ENCODE measurements at regions not wholly inside any gene's neighbourhood (a gene's known extent, or its start where the extent isn't known, plus 50 kb on each side); places are given as distances from the start of the nearest gene placed in this dataset.

- ATAC-seq (ENCODE audit: low read depth in 2 of 2) (no peak), DNase-seq (no peak)
- Mint-ChIP-seq H3K27me3 (peaks cover 0 to 11% (median 3%) of the 10 kb centered on the region in 3 donors), H3K4me3 (no peak overlapping the region), H3K4me1 (no peaks in the 10 kb centered on the region), H3K9me3 (peaks cover 0 to 2% (median 2%) of the 10 kb centered on the region in 7 donors), H3K36me3 (no peaks in the 10 kb centered on the region), H3K27ac (no peak overlapping the region)
These were observed 261.6 kb downstream of the VPS13C start for GRCh38 chr15:61798631-61799030.

GRCh38 chr15:61796056-61796455 is 264.2 kb downstream of the VPS13C start:
- peaks cover 5 to 15% (median 6%) of the 10 kb centered on the region in 3 donors for H3K27me3 Mint-ChIP-seq
- no peaks in the 10 kb centered on the region for H3K4me1 Mint-ChIP-seq
- no peak for ATAC-seq (ENCODE audit: low read depth in 2 of 2)
- no peak overlapping the region for H3K27ac Mint-ChIP-seq
- no peak overlapping the region for H3K4me3 Mint-ChIP-seq
- DNase-seq = no peak
- H3K36me3 Mint-ChIP-seq = no peaks in the 10 kb centered on the region
- H3K9me3 Mint-ChIP-seq = peaks cover 0 to 7% (median 5%) of the 10 kb centered on the region in 7 donors

DNA sequence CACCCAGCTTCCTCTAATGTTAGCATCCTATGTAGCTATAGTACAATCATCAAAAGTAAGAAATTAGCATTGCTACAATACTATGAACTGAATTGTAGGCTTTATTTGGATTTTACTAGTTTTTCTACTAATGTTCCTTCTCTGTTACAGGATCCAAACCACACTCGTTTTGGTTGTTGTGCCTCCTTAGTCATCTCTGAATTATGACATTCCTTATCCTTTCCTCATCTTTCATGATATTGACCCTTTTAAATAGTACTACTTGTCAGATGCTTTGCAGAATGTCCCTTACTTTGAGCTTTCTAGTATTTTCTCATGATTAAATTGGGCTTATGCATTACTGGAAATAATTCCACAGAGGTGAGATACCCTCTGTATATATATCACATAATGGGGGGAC is 265.4 kb downstream of the VPS13C start:
- H3K9me3 Mint-ChIP-seq = peaks cover 0 to 9% (median 5%) of the 10 kb centered on the region in 7 donors
- H3K36me3 Mint-ChIP-seq = no peaks in the 10 kb centered on the region
- DNase-seq (no peak), ATAC-seq (ENCODE audit: low read depth in 2 of 2) (no peak)
- H3K4me1 Mint-ChIP-seq = no peaks in the 10 kb centered on the region
- no peak overlapping the region for H3K4me3 Mint-ChIP-seq
- peaks cover 5 to 17% (median 6%) of the 10 kb centered on the region in 3 donors for H3K27me3 Mint-ChIP-seq
- no peak overlapping the region for H3K27ac Mint-ChIP-seq

- ATAC-seq (ENCODE audit: low read depth in 2 of 2) = no peak
- Mint-ChIP-seq H3K27ac (peak overlapping the region in 1 of 6 donors; percentile 59), H3K9me3 (peaks cover 0 to 14% (median 5%) of the 10 kb centered on the region in 7 donors), H3K4me1 (no peaks in the 10 kb centered on the region), H3K27me3 (peaks cover 5 to 17% (median 6%) of the 10 kb centered on the region in 3 donors), H3K36me3 (no peaks in the 10 kb centered on the region), H3K4me3 (no peak overlapping the region)
- DNase-seq = no peak
These were observed 266.0 kb downstream of the VPS13C start for GRCh38 chr15:61794276-61794675.

DNA sequence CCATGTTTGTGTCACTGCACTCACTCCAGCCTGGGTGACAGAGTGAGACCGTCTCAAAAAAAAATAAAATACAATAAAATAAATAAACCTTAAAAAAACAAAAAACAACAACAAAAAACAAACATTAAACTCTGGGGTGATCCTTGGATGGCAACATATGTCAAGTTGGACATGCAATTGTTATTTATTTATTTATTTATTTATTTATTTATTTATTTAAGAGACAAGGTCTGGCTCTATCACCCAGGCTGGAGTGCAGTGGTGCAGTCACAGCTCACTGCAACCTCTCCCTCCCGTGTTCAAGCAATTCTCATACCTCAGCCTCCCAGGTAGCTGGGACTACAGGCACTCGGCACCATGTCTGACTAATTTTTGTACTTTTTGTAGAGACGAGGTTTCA is 275.5 kb downstream of the VPS13C start:
- no peak overlapping the region for H3K4me3 Mint-ChIP-seq
- no peaks in the 10 kb centered on the region for H3K36me3 Mint-ChIP-seq
- DNase-seq (no peak), ATAC-seq (ENCODE audit: low read depth in 2 of 2) (no peak)
- no peak overlapping the region for H3K27ac Mint-ChIP-seq
- H3K4me1 Mint-ChIP-seq = no peaks in the 10 kb centered on the region
- peaks cover 1 to 10% (median 3%) of the 10 kb centered on the region in 7 donors for H3K9me3 Mint-ChIP-seq
- peaks cover 12 to 21% (median 20%) of the 10 kb centered on the region in 3 donors for H3K27me3 Mint-ChIP-seq

- no peak for DNase-seq
- H3K27ac Mint-ChIP-seq = peak overlapping the region in 1 of 6 donors; percentile 11
- no peak for ATAC-seq (ENCODE audit: low read depth in 2 of 2)
- no peaks in the 10 kb centered on the region for H3K4me1 Mint-ChIP-seq
- H3K27me3 Mint-ChIP-seq = peaks cover 11 to 32% (median 20%) of the 10 kb centered on the region in 3 donors
- H3K9me3 Mint-ChIP-seq = peaks cover 0 to 5% (median 2%) of the 10 kb centered on the region in 7 donors
- no peak overlapping the region for H3K4me3 Mint-ChIP-seq
- H3K36me3 Mint-ChIP-seq = no peaks in the 10 kb centered on the region
These were observed 279.8 kb downstream of the VPS13C start for GRCh38 chr15:61780278-61780980.

DNA sequence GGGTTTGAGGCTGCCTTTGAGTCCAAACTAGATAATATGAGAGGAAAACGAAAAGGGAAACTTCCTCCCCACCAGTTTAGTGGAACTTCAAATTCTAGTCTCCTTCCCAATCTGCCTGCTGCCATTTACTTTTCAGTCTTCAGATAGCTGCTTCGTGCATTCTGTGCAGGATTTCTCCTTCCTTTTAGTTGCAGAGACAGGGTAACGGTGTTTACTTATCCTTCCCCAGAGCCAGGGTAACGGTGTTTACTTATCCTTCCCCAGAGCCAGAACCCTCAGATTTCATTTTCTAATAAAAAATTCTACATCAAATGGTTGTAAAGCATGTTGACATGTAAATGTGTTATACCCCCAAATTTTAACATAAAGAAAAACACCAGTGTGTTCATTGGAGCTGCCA is 282.6 kb downstream of the VPS13C start:
- no peak overlapping the region for H3K4me3 Mint-ChIP-seq
- ATAC-seq (ENCODE audit: low read depth in 2 of 2) (no peak), DNase-seq (no peak)
- peaks cover 2 to 26% (median 5%) of the 10 kb centered on the region in 7 donors for H3K9me3 Mint-ChIP-seq
- H3K27me3 Mint-ChIP-seq = peaks cover 11 to 29% (median 20%) of the 10 kb centered on the region in 3 donors
- no peak overlapping the region for H3K27ac Mint-ChIP-seq
- H3K4me1 Mint-ChIP-seq = no peaks in the 10 kb centered on the region
- H3K36me3 Mint-ChIP-seq = no peaks in the 10 kb centered on the region

GRCh38 chr15:61769557-61769956 is 290.7 kb downstream of the VPS13C start:
- Mint-ChIP-seq H3K9me3 (peaks cover 6 to 44% (median 19%) of the 10 kb centered on the region in 7 donors), H3K36me3 (peaks cover 0 to 15% of the 10 kb centered on the region in 2 donors), H3K4me3 (no peak overlapping the region), H3K4me1 (peaks cover 0 to 9% (median 2%) of the 10 kb centered on the region in 3 donors), H3K27me3 (peaks cover 14 to 23% (median 16%) of the 10 kb centered on the region in 3 donors), H3K27ac (no peak overlapping the region)
- no peak for DNase-seq
- ATAC-seq (ENCODE audit: low read depth in 2 of 2) = no peak

DNA sequence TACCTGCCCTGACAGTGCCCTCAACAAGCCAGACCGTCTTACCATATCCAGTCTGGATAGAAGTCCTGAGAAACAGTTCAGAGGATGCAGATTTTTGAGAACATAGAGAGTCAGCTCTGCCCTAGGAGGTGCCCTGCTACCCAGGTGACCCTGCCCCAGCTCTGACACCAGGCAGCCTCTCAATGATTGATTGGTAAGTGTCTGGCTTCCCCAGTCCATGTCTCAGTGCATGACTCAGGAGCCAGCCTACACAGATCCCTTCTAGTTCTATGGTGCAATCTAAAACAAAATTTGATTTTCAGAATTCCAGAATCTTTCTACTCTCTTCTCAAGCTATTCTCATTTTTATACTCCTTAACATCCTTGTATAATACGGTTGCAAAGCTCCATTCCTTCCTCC is 292.1 kb downstream of the VPS13C start:
- Mint-ChIP-seq H3K4me1 (peaks cover 0 to 9% (median 2%) of the 10 kb centered on the region in 3 donors), H3K27ac (no peak overlapping the region), H3K36me3 (peaks cover 0 to 15% of the 10 kb centered on the region in 2 donors), H3K9me3 (peaks cover 6 to 32% (median 17%) of the 10 kb centered on the region in 7 donors), H3K27me3 (peaks cover 22 to 30% (median 24%) of the 10 kb centered on the region in 3 donors), H3K4me3 (no peak overlapping the region)
- ATAC-seq (ENCODE audit: low read depth in 2 of 2) = no peak
- DNase-seq = no peak

DNA sequence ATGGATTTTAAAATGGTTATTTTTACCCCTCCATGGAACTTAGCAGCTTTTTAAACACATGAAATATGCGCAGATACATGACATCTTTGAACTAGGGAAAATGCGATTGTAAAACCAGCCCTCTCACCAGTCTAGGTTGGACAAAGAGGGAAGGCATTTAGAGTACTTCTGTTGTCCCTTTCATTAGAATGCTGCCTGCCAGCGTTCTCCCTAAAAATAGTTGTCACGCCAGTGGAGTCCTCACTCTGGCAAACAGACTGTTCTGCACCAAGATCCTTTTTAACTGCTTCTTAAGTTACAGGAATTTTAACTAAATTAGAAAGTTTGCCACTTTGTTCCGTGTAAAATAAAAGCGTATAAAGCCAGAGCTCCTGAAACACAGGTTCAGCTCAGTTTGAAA is 295.3 kb downstream of the VPS13C start:
- peaks cover 22 to 44% (median 32%) of the 10 kb centered on the region in 3 donors for H3K27me3 Mint-ChIP-seq
- ATAC-seq (ENCODE audit: low read depth in 2 of 2) = no peak
- H3K9me3 Mint-ChIP-seq = peaks cover 0 to 4% (median 0%) of the 10 kb centered on the region in 7 donors
- H3K4me1 Mint-ChIP-seq = peaks cover 0 to 9% (median 2%) of the 10 kb centered on the region in 3 donors
- no peak for DNase-seq
- H3K27ac Mint-ChIP-seq = no peak overlapping the region
- no peak overlapping the region for H3K4me3 Mint-ChIP-seq
- H3K36me3 Mint-ChIP-seq = no peaks in the 10 kb centered on the region

DNA sequence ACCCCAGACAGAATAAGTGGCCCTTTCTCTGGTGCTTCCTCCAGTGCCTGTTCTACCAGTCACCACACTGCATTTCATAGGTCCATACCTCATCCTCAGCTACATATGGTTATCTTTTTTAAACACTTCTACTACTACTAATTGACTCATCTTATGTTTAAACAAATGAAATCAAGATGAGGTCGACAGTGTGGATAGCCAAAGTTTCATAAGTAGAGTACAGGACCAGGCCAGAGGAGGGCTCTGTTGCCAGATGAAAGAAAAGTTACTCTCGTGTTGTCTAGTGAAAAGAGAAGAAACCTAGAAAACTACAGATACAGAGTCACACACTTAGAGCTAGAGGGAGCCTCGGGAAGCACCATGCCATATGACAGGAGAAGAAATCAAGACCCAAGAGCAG is 296.1 kb downstream of the VPS13C start:
- H3K9me3 Mint-ChIP-seq = no peaks in the 10 kb centered on the region
- H3K27me3 Mint-ChIP-seq = peaks cover 22 to 52% (median 32%) of the 10 kb centered on the region in 3 donors
- DNase-seq (no peak), ATAC-seq (ENCODE audit: low read depth in 2 of 2) (no peak)
- peaks cover 0 to 9% (median 2%) of the 10 kb centered on the region in 3 donors for H3K4me1 Mint-ChIP-seq
- H3K27ac Mint-ChIP-seq = peak overlapping the region in 1 of 6 donors; percentile 44
- H3K4me3 Mint-ChIP-seq = peak overlapping the region in 1 of 8 donors; percentile 23
- no peaks in the 10 kb centered on the region for H3K36me3 Mint-ChIP-seq

DNA sequence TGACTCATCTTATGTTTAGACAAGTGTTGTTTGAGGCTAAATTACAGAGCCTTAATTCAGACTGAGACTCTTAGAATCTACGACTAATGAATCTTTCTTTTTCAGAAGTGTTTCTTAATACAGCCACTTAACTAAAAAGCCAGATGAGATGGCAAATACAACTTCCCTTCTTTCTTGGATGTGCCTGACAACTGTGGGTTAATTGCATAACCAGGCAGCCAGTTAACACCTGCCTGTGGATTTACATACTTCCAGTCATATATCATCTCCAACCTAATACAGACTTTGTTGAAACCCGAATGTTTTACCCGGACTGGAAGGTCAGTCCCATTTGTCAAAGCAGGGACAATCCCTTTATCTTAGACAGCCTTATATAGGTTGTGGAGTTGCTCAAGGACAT is 297.6 kb downstream of the VPS13C start:
- no peaks in the 10 kb centered on the region for H3K9me3 Mint-ChIP-seq
- no peak for DNase-seq
- H3K4me3 Mint-ChIP-seq = no peak overlapping the region
- peaks cover 0 to 9% (median 2%) of the 10 kb centered on the region in 3 donors for H3K4me1 Mint-ChIP-seq
- no peak overlapping the region for H3K27ac Mint-ChIP-seq
- H3K27me3 Mint-ChIP-seq = peaks cover 18 to 49% (median 36%) of the 10 kb centered on the region in 3 donors
- no peaks in the 10 kb centered on the region for H3K36me3 Mint-ChIP-seq
- ATAC-seq (ENCODE audit: low read depth in 2 of 2) = no peak

GRCh38 chr15:61759639-61760038 is 300.6 kb downstream of the VPS13C start:
- no peaks in the 10 kb centered on the region for H3K36me3 Mint-ChIP-seq
- no peak overlapping the region for H3K4me3 Mint-ChIP-seq
- peaks cover 8 to 47% (median 24%) of the 10 kb centered on the region in 3 donors for H3K27me3 Mint-ChIP-seq
- peaks cover 0 to 1% (median 0%) of the 10 kb centered on the region in 3 donors for H3K4me1 Mint-ChIP-seq
- ATAC-seq (ENCODE audit: low read depth in 2 of 2) (no peak), DNase-seq (no peak)
- H3K9me3 Mint-ChIP-seq = no peaks in the 10 kb centered on the region
- no peak overlapping the region for H3K27ac Mint-ChIP-seq

GRCh38 chr15:61756071-61756820 is 304.0 kb downstream of the VPS13C start:
- Mint-ChIP-seq H3K27me3 (peaks cover 0 to 38% (median 12%) of the 10 kb centered on the region in 3 donors), H3K36me3 (no peaks in the 10 kb centered on the region), H3K27ac (no peak overlapping the region), H3K9me3 (no peaks in the 10 kb centered on the region), H3K4me1 (no peaks in the 10 kb centered on the region), H3K4me3 (no peak overlapping the region)
- no peak for ATAC-seq (ENCODE audit: low read depth in 2 of 2)
- DNase-seq = no peak

All from naive B cell (primary cell).